MM.1S (cell line): ENCODE measurements at regions not wholly inside any gene's neighbourhood (a gene's known extent, or its start where the extent isn't known, plus 50 kb on each side); places are given as distances from the start of the nearest gene placed in this dataset.
"Not testable (repeated sequence)": the region's sequence is repeated elsewhere in the genome, so short reads cannot be mapped to it uniquely, and the experiment has no call there.

ENCODE experiments used
- DNase-seq: peaks from one replicate; pipeline ENCODE4 v3.0.0-alpha.2; 2015
- H2AFZ ChIP-seq: fragments of 300-600 bp; sonication (generic); 2 replicates; pipeline ENCODE4 v1.6.0; 2016; ENCODE audit warnings: antibody characterized with exemption, low read length
- H3F3A ChIP-seq: fragments of 300-600 bp; sonication (generic); 2 replicates; pipeline ENCODE4 v1.6.1; 2016; ENCODE audit warnings: mild to moderate bottlenecking, antibody characterized with exemption, low read length, moderate library complexity, mixed read lengths; ENCODE audit not compliant: insufficient read depth
- H3K27ac ChIP-seq: fragments of 300-600 bp; sonication (generic); 2 replicates; pipeline ENCODE4 v1.5.1; 2016; ENCODE audit warnings: mild to moderate bottlenecking, low read length
- H3K27me3 ChIP-seq: fragments of 300-600 bp; sonication (generic); replicated peaks from 2 replicates; pipeline ENCODE4 v1.6.0; 2016; ENCODE audit warnings: low read length; ENCODE audit not compliant: insufficient read depth
- H3K36me3 ChIP-seq: fragments of 300-600 bp; sonication (generic); replicated peaks from 2 replicates; pipeline ENCODE4 v1.6.1; 2016; ENCODE audit warnings: mild to moderate bottlenecking, low read length, mixed read lengths; ENCODE audit not compliant: insufficient read depth
- H3K4me1 ChIP-seq: fragments of 300-600 bp; sonication (generic); 2 replicates; pipeline ENCODE4 v1.6.1; 2016; ENCODE audit warnings: low read length, mixed read lengths
- H3K4me2 ChIP-seq: fragments of 300-600 bp; sonication (generic); 2 replicates; pipeline ENCODE4 v1.6.0; 2016; ENCODE audit warnings: low read depth, low read length
- H3K4me3 ChIP-seq: fragments of 300-600 bp; sonication (generic); 2 replicates; pipeline ENCODE4 v1.5.1; 2016; ENCODE audit warnings: low read length, mixed read lengths
- H3K79me2 ChIP-seq: fragments of 300-600 bp; sonication (generic); 2 replicates; pipeline ENCODE4 v1.6.1; 2016; ENCODE audit warnings: mixed run types, low read length, mixed read lengths
- H3K9ac ChIP-seq: fragments of 300-600 bp; sonication (generic); 2 replicates; pipeline ENCODE4 v1.6.1; 2016; ENCODE audit warnings: low read length, mixed read lengths
- H3K9me2 ChIP-seq: fragments of 300-600 bp; sonication (generic); replicated peaks from 2 replicates; pipeline ENCODE4 v1.6.1; 2016; ENCODE audit warnings: mild to moderate bottlenecking, low read length, mixed read lengths; ENCODE audit not compliant: insufficient read depth
- H3K9me3 ChIP-seq: fragments of 300-600 bp; sonication (generic); replicated peaks from 2 replicates; pipeline ENCODE4 v1.6.1; 2016; ENCODE audit warnings: mild to moderate bottlenecking, low read length, mixed read lengths; ENCODE audit not compliant: insufficient read depth
- H4K20me1 ChIP-seq: fragments of 300-600 bp; sonication (generic); 2 replicates; pipeline ENCODE4 v1.6.1; 2016; ENCODE audit warnings: mild to moderate bottlenecking, low read length, moderate library complexity, mixed read lengths; ENCODE audit not compliant: insufficient read depth
- EZH2 ChIP-seq: fragments of 300-600 bp; sonication (generic); optimal IDR thresholded peaks from 2 replicates; pipeline ENCODE3; 2017; ENCODE audit warnings: low read depth, mild to moderate bottlenecking, antibody characterized with exemption, low read length, mixed read lengths
- EZH2phosphoT487 ChIP-seq: fragments of 300-600 bp; sonication (generic); IDR thresholded peaks from 2 replicates; pipeline ENCODE4 v1.6.1; 2018; ENCODE audit warnings: antibody characterized with exemption, low read length
- TF ChIP-seq, protein P1 (sequence below): fragments of 300-600 bp; sonication (generic); IDR thresholded peaks from 2 replicates; pipeline ENCODE4 v1.5.1; 2016; ENCODE audit warnings: antibody characterized with exemption, low read length, mixed read lengths

DNA sequence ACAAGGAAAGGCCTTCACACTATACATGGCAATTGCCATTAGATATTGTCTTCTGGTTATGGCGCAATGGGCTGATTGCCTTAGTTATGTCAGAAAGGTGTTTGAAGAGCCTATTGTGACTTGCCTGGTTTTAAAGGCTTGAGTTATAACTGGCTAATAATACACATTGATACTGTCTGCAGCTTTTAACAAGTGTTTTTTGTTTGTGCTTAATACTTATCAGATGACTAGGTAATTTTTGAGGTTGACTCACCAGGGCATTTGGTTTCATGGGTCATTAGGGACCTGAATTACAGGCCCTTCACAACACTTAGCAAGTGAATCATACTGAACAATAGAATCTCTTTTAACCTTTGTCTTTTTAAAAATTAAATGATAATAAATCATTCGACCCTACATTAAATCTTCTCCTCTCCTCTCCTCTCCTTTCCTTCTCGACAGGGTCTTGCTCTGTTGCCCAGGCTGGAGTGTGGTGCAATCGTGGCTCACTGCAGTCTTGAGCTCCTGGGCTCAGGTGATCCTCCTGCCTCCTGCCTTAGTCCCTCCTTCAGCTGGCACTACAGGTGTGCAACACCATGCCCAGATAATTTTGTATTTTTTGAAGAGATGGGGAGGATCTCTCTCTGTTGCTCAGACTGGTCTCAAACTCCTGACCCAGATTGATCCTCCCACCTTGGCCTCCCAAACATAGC, 196.3 kb downstream of the JCAD start:
- Histone ChIP-seq H3K36me3 (no peaks in the 10 kb centered on the region), H4K20me1 (no peaks in the 10 kb centered on the region), H3K9ac (no peak overlapping the region), H3K9me2 (no peaks in the 10 kb centered on the region), H3K4me2 (no peak overlapping the region), H3K4me1 (no peaks in the 10 kb centered on the region), H3K4me3 (no peak overlapping the region), H3F3A (no peaks in the 10 kb centered on the region), H3K9me3 (no peaks in the 10 kb centered on the region), H3K27me3 (no peaks in the 10 kb centered on the region), H3K27ac (no peak overlapping the region), H3K79me2 (no peaks in the 10 kb centered on the region), H2AFZ (no peak overlapping the region)
- TF ChIP-seq EZH2phosphoT487 (no peak), EZH2 (no peak)
- TF ChIP-seq, protein P1, sequence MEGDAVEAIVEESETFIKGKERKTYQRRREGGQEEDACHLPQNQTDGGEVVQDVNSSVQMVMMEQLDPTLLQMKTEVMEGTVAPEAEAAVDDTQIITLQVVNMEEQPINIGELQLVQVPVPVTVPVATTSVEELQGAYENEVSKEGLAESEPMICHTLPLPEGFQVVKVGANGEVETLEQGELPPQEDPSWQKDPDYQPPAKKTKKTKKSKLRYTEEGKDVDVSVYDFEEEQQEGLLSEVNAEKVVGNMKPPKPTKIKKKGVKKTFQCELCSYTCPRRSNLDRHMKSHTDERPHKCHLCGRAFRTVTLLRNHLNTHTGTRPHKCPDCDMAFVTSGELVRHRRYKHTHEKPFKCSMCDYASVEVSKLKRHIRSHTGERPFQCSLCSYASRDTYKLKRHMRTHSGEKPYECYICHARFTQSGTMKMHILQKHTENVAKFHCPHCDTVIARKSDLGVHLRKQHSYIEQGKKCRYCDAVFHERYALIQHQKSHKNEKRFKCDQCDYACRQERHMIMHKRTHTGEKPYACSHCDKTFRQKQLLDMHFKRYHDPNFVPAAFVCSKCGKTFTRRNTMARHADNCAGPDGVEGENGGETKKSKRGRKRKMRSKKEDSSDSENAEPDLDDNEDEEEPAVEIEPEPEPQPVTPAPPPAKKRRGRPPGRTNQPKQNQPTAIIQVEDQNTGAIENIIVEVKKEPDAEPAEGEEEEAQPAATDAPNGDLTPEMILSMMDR, result no peak
- DNase-seq, result no peak

DNA sequence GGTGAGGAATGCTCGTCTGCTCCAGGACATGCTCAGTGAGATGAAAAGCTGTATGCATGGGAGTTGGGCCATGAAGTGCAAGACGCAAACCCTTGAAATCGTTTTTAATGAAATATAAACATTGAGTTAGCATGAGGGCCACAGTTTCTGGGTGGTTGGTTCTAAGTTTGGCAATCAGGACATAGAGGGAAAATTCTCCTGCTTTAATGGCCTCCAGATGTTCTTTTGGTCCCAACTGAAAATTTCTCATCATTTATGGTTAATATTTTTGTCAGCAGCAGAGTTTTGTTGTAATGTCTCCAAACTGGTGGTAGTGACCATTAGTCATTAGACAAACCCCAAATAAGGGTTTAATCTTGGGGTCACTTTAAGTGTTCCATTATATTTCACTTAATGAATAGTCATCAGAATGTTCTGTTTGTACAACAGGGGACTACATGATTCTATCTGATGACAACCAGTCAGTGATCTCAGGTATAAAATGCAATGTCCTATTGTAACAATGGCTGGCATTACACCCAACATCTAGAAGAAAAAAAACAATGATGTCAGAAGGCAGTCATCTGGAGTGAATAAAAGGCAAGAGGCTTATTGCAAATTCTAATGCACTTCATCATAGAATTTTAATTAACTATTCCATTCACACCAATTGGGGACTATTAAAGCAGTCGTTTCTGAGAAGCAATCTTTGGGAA, 197.4 kb downstream of the JCAD start:
- Histone ChIP-seq H3F3A (no peaks in the 10 kb centered on the region), H3K9me2 (no peaks in the 10 kb centered on the region), H3K27ac (no peak overlapping the region), H3K9me3 (no peaks in the 10 kb centered on the region), H3K36me3 (no peaks in the 10 kb centered on the region), H2AFZ (no peak overlapping the region), H3K4me2 (no peak overlapping the region), H3K79me2 (no peaks in the 10 kb centered on the region), H3K4me1 (no peaks in the 10 kb centered on the region), H3K4me3 (no peak overlapping the region), H4K20me1 (no peaks in the 10 kb centered on the region), H3K27me3 (no peaks in the 10 kb centered on the region), H3K9ac (no peak overlapping the region)
- TF ChIP-seq EZH2 (no peak), EZH2phosphoT487 (no peak)
- TF ChIP-seq, protein P1, result no peak
- no peak for DNase-seq

DNA sequence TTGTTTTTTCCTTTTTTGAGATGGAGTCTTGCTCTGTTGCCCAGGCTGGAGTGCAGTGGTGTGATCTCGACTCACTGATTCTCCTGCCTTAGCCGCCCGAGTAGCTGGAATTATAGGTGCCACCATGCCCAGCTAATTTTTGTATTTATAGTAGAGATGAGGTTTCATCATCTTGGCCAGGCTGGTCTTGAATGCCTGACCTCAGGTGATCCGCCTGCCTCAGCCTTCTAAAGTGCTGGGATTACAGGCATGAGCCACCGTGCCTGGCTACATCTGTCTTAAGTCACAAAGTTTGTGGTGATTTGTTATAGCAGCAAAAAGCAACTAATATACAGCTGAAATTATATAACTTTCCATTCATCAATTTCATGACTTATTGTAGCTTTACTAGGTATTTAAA, 198.2 kb downstream of the JCAD start:
- not testable (repeated sequence) for H3K36me3 ChIP-seq, H3K4me1 ChIP-seq, H4K20me1 ChIP-seq, H3K4me3 ChIP-seq, H3K27ac ChIP-seq, H3K9me2 ChIP-seq, H3K27me3 ChIP-seq, H3F3A ChIP-seq, DNase-seq, H3K9ac ChIP-seq, H3K9me3 ChIP-seq, H3K79me2 ChIP-seq, H2AFZ ChIP-seq, H3K4me2 ChIP-seq

DNA sequence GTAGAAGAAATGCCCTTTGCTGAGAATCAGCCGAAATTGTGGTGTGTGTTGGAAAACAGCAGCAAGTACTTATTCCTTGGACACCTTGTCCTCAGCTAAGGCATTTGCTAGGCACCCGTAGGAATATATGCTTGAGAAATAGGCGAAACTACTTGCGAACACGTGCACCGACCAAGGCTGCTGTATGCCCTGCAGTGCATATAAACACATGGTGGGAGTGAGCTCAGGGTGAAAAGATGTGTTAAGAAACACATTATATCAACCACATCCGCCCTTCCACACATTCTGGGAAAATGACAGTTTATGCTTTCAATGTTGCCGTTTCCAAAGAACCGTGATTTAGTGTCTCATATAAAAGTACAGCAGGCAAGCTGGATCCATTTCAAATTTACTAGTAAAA, 199.2 kb downstream of the JCAD start:
- Histone ChIP-seq H3K27me3 (no peaks in the 10 kb centered on the region), H3K79me2 (no peaks in the 10 kb centered on the region), H3F3A (no peaks in the 10 kb centered on the region), H3K9ac (no peak overlapping the region), H3K4me2 (no peak overlapping the region), H3K27ac (no peak overlapping the region), H4K20me1 (no peaks in the 10 kb centered on the region), H2AFZ (no peak overlapping the region), H3K4me3 (no peak overlapping the region), H3K9me3 (no peaks in the 10 kb centered on the region), H3K4me1 (no peaks in the 10 kb centered on the region), H3K36me3 (no peaks in the 10 kb centered on the region), H3K9me2 (no peaks in the 10 kb centered on the region)
- TF ChIP-seq, protein P1, result no peak
- no peak for TF ChIP-seq EZH2
- no peak for TF ChIP-seq EZH2phosphoT487
- no peak for DNase-seq
